ENCODE measurements at regions not wholly inside any gene's neighbourhood (a gene's known extent, or its start where the extent isn't known, plus 50 kb on each side); places are given as distances from the start of the nearest gene placed in this dataset.

DNA sequence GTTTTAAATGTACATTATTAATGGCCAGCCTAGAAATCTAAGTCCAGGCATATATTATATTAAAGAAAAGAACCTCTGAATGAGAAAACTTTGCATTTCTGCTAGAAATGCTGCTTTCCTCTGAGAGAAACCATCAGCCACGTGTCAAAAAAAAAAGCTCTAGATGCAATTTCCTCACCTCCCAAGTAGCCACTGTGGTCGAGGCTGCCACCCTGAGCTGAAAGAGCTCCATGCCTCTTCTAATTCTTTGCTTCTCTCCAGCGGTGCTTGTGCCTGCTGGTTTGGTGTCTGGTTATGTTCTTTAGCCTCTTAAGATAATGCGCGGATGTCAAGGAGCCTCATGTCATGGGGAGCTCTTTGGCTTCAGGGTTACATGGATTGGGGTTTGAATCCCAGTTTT is 316.0 kb downstream of the TFAP2C start:
- TF ChIP-seq, protein P1, sequence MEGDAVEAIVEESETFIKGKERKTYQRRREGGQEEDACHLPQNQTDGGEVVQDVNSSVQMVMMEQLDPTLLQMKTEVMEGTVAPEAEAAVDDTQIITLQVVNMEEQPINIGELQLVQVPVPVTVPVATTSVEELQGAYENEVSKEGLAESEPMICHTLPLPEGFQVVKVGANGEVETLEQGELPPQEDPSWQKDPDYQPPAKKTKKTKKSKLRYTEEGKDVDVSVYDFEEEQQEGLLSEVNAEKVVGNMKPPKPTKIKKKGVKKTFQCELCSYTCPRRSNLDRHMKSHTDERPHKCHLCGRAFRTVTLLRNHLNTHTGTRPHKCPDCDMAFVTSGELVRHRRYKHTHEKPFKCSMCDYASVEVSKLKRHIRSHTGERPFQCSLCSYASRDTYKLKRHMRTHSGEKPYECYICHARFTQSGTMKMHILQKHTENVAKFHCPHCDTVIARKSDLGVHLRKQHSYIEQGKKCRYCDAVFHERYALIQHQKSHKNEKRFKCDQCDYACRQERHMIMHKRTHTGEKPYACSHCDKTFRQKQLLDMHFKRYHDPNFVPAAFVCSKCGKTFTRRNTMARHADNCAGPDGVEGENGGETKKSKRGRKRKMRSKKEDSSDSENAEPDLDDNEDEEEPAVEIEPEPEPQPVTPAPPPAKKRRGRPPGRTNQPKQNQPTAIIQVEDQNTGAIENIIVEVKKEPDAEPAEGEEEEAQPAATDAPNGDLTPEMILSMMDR (IDR thresholded peaks at IDR 0.05; ENCODE audit: low read depth, low read length) = peak; percentile 32
- TF ChIP-seq EZH2phosphoT487 (IDR thresholded peaks at IDR 0.05; ENCODE audit: low read depth) = no peak
